SK-N-SH (cell line): ENCODE measurements at regions not wholly inside any gene's neighbourhood (a gene's known extent, or its start where the extent isn't known, plus 50 kb on each side); places are given as distances from the start of the nearest gene placed in this dataset.
"Not testable (repeated sequence)": the region's sequence is repeated elsewhere in the genome, so short reads cannot be mapped to it uniquely, and the experiment has no call there.

ENCODE experiments used
- CTCF ChIA-PET: fragments of 300-600, 350-600 bp; formaldehyde crosslinking; extraction: SDS; loops from one replicate; lab custom pipeline; 2021; lab: Yijun Ruan, JAX
- POLR2A ChIA-PET: fragments of 350-600 bp; sonication (Branson Sonifier 250); formaldehyde crosslinking; extraction: SDS; loops from one replicate; lab custom pipeline; 2020; ENCODE audit warnings: antibody characterized with exemption, inconsistent platforms; lab: Yijun Ruan, JAX
- DNase-seq: peaks from one replicate; pipeline ENCODE4 v3.0.0; 2012
- H2AFZ ChIP-seq: fragments of 200-600 bp; sonication (generic); 2 replicates; pipeline ENCODE4 v1.8.1; 2016; ENCODE audit warnings: antibody characterized with exemption, mild to moderate bottlenecking, low read depth
- H3F3A ChIP-seq: fragments of 200-600 bp; sonication (generic); replicated peaks from 2 replicates; pipeline ENCODE3; 2016; ENCODE audit warnings: antibody characterized with exemption, mild to moderate bottlenecking; ENCODE audit not compliant: insufficient read depth
- H3K27ac ChIP-seq, 2 experiments: fragments of 200-500 bp in 1 of 2; fragments of 200-600 bp in 1 of 2; sonication (Bioruptor generic) in 1 of 2; sonication (generic), shearing (Covaris generic) in 1 of 2; 2 replicates each; pipeline versions ENCODE4 v1.5.1 to v1.6.1; 2014 to 2016; ENCODE audit warnings: low read depth in 2 of 2, inconsistent platforms in 1 of 2, low read length in 1 of 2, mild to moderate bottlenecking in 1 of 2, mixed read lengths in 1 of 2
- H3K27me3 ChIP-seq: fragments of 200-600 bp; sonication (generic), shearing (Covaris generic); 2 replicates; pipeline ENCODE4 v1.6.1; 2016; ENCODE audit warnings: mixed run types; ENCODE audit not compliant: insufficient read depth
- H3K36me3 ChIP-seq, 2 experiments: fragments of 200-500 bp in 1 of 2; fragments of 200-600 bp in 1 of 2; sonication (Bioruptor generic) in 1 of 2; sonication (generic) in 1 of 2; replicated peaks in 1 of 2; 2 replicates each; pipeline versions ENCODE3 to v1.5.1; 2014 to 2016; ENCODE audit warnings: low read length in 1 of 2, mild to moderate bottlenecking in 1 of 2; ENCODE audit not compliant: insufficient read depth in 2 of 2, control insufficient read depth in 1 of 2
- H3K4me1 ChIP-seq, 2 experiments: fragments of 200-500 bp in 1 of 2; fragments of 200-600 bp in 1 of 2; sonication (Bioruptor generic) in 1 of 2; sonication (generic), shearing (Covaris generic) in 1 of 2; 2 replicates each; pipeline versions ENCODE4 v1.5.1 to v1.6.1; 2014 to 2016; ENCODE audit warnings: low read depth in 1 of 2, low read length in 1 of 2, mixed run types in 1 of 2; ENCODE audit not compliant: insufficient read depth in 2 of 2, control insufficient read depth in 1 of 2
- H3K4me2 ChIP-seq: fragments of 200-600 bp; sonication (generic), shearing (Covaris generic); 2 replicates; pipeline ENCODE4 v1.6.1; 2017; ENCODE audit warnings: mixed run types
- H3K4me3 ChIP-seq, 2 experiments: fragments of 200-500 bp in 1 of 2; fragments of 200-600 bp in 1 of 2; sonication (Bioruptor generic) in 1 of 2; sonication (generic), shearing (Covaris generic) in 1 of 2; 2 replicates each; pipeline versions ENCODE4 v1.5.1 to v1.8.1; 2014 to 2016; ENCODE audit warnings: low read depth in 2 of 2, inconsistent platforms in 1 of 2, low read length in 1 of 2, mild to moderate bottlenecking in 1 of 2, mixed read lengths in 1 of 2, moderate library complexity in 1 of 2
- H3K79me2 ChIP-seq: fragments of 200-600 bp; sonication (generic); 2 replicates; pipeline ENCODE4 v1.8.1; 2017; ENCODE audit warnings: mild to moderate bottlenecking; ENCODE audit not compliant: insufficient read depth
- H3K9ac ChIP-seq: fragments of 200-600 bp; sonication (generic); 2 replicates; pipeline ENCODE4 v1.6.1; 2017; ENCODE audit warnings: mixed run types
- H3K9me2 ChIP-seq: fragments of 200-600 bp; sonication (generic); 2 replicates; pipeline ENCODE4 v1.6.1; 2017; ENCODE audit warnings: mixed run types
- H3K9me3 ChIP-seq: fragments of 200-600 bp; sonication (generic); 2 replicates; pipeline ENCODE4 v1.6.1; 2017; ENCODE audit warnings: mixed run types, mild to moderate bottlenecking, moderate library complexity
- H4K20me1 ChIP-seq: fragments of 200-600 bp; sonication (generic); 2 replicates; pipeline ENCODE4 v1.6.1; 2017; ENCODE audit warnings: mild to moderate bottlenecking, mixed run types; ENCODE audit not compliant: insufficient read depth
- ELF1 ChIP-seq: IDR thresholded peaks from 2 replicates; pipeline ENCODE4 v1.4.0; 2012
- EP300 ChIP-seq, 2 experiments: IDR thresholded peaks; 2 replicates each; pipeline versions ENCODE4 v1.4.0 to v1.6.1; 2012; ENCODE audit warnings: borderline replicate concordance in 1 of 2, low read depth in 1 of 2, low read length in 1 of 2
- FOSL2 ChIP-seq: IDR thresholded peaks from 2 replicates; pipeline ENCODE4 v1.4.0; 2012; ENCODE audit warnings: low read depth, mild to moderate bottlenecking, moderate library complexity, borderline replicate concordance
- FOXJ3 ChIP-seq: sonication (generic); formaldehyde crosslinking; IDR thresholded peaks from 2 replicates; pipeline ENCODE4 v1.5.1; 2020; ENCODE audit warnings: mild to moderate bottlenecking, missing genetic modification reagents
- FOXM1 ChIP-seq: IDR thresholded peaks from 2 replicates; pipeline ENCODE4 v1.4.0; 2012; ENCODE audit warnings: low read depth, mild to moderate bottlenecking
- GATA2 ChIP-seq: sonication (generic); formaldehyde crosslinking; IDR thresholded peaks from 2 replicates; pipeline ENCODE4 v1.5.0; 2020; ENCODE audit warnings: mild to moderate bottlenecking, missing genetic modification reagents
- JUND ChIP-seq: IDR thresholded peaks from 2 replicates; pipeline ENCODE4 v1.4.0; 2012
- NFIC ChIP-seq: IDR thresholded peaks from 2 replicates; pipeline ENCODE4 v1.4.0; 2012; ENCODE audit warnings: borderline replicate concordance
- POLR2AphosphoS5 ChIP-seq: IDR thresholded peaks from 2 replicates; pipeline ENCODE4 v1.6.1; 2012; ENCODE audit warnings: low read depth, low read length
- RAD21 ChIP-seq: IDR thresholded peaks from 2 replicates; pipeline ENCODE4 v1.6.1; 2012; ENCODE audit warnings: mild to moderate bottlenecking, low read length
- RXRA ChIP-seq: IDR thresholded peaks from 2 replicates; pipeline ENCODE4 v1.4.0; 2012; ENCODE audit warnings: low read depth, mild to moderate bottlenecking, borderline replicate concordance
- SIN3A ChIP-seq: IDR thresholded peaks from 2 replicates; pipeline ENCODE4 v1.6.1; 2012; ENCODE audit warnings: low read depth, mild to moderate bottlenecking, low read length, moderate library complexity, borderline replicate concordance
- YY1 ChIP-seq: IDR thresholded peaks from 2 replicates; pipeline ENCODE4 v1.4.0; 2012; ENCODE audit warnings: low read depth, mild to moderate bottlenecking
- WGBS: methylation state at CpG from one replicate; pipeline ENCODE4 v1.1.6; 2017; ENCODE audit warnings: low lambda C conversion rate; 5-methylcytosine and 5-hydroxymethylcytosine counted together
- TF ChIP-seq, protein P1 (sequence below): IDR thresholded peaks from 2 replicates; pipeline ENCODE4; 2012
- TF ChIP-seq, protein P2 (sequence below): fragments of 150-350 bp; IDR thresholded peaks from 2 replicates; pipeline ENCODE4 v1.6.1; 2017; ENCODE audit warnings: antibody characterized with exemption, low read length, low read depth, borderline replicate concordance
- TF ChIP-seq, protein P3 (sequence below): IDR thresholded peaks from 2 replicates; pipeline ENCODE4 v1.4.0; 2012; ENCODE audit warnings: low read depth, borderline replicate concordance

DNA sequence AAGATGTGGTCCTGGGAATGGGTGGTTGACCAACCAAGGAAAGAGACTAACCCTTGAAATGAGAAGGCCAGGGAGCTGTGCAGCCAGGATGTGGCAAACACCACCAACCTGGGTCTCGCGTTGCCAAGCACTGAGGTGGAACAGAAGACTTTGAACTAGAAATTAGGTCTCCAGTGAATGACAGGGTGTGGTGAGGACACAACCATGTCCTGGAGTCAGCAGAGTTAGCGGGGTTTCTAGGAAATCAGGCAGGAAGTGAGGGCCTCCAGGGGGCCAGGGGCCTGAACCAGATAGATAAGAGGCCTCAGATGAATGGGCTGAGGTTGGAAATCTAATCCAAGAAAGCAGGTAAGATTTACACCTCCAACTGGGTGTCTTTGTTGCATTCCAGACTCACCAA is 353.3 kb upstream of the ARID1B start (continued):
- TF ChIP-seq, protein P1, sequence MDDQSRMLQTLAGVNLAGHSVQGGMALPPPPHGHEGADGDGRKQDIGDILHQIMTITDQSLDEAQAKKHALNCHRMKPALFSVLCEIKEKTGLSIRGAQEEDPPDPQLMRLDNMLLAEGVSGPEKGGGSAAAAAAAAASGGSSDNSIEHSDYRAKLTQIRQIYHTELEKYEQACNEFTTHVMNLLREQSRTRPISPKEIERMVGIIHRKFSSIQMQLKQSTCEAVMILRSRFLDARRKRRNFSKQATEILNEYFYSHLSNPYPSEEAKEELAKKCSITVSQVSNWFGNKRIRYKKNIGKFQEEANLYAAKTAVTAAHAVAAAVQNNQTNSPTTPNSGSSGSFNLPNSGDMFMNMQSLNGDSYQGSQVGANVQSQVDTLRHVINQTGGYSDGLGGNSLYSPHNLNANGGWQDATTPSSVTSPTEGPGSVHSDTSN, result no peak
- TF ChIP-seq FOXM1 (no peak), RAD21 (no peak)
- TF ChIP-seq, all 33 proteins: peak for 0

DNA sequence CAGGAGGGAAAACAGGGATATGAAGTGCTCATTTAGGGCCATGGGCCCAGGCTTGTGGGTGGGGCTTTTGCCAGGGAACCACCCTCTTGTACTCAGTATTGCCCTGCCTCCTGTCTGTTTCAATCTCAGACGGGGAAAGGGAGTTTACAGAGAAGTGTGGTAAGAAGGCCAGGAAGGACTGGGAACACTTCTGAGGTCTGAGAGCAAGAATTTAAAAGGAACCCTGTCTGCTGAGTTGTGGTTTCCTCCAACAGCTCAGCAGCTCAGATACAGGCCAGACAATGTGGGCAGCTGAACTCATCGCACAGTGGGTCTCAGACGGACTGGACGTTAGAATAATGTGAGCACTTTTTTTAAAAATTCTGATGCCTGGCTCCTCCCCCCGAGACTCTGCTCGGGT is 354.1 kb upstream of the ARID1B start:
- no peaks in the 10 kb centered on the region; the same call in 1 of the 2 replicates for H3K9me3 ChIP-seq
- no peaks in the 10 kb centered on the region for H3K27me3 ChIP-seq
- H3K4me2 ChIP-seq, result no peak overlapping the region
- DNase-seq, result no peak
- H3K9ac ChIP-seq, result no peak overlapping the region
- 77% methylated on average over 6 of the region's 6 CpGs for WGBS
- ChIA-PET CTCF (no interaction called here), POLR2A (no interaction called here)
- H3K4me1 ChIP-seq, result no peaks in the 10 kb centered on the region
- no peak overlapping the region for H2AFZ ChIP-seq
- H4K20me1 ChIP-seq, result no peaks in the 10 kb centered on the region
- H3K4me3 ChIP-seq, result no peak overlapping the region
- H3F3A ChIP-seq, result peaks cover 9% of the 10 kb centered on the region
- TF ChIP-seq FOXM1 (no peak), FOXJ3 (CRISPR knock-in tag) (no peak), RXRA (no peak), JUND (no peak), RAD21 (no peak), POLR2AphosphoS5 (no peak), NFIC (no peak), YY1 (no peak)
- TF ChIP-seq, protein P1, result no peak
- TF ChIP-seq, protein P2, sequence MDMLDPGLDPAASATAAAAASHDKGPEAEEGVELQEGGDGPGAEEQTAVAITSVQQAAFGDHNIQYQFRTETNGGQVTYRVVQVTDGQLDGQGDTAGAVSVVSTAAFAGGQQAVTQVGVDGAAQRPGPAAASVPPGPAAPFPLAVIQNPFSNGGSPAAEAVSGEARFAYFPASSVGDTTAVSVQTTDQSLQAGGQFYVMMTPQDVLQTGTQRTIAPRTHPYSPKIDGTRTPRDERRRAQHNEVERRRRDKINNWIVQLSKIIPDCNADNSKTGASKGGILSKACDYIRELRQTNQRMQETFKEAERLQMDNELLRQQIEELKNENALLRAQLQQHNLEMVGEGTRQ, result no peak
- TF ChIP-seq, all 33 proteins: peak for 0
- no peaks in the 10 kb centered on the region for H3K36me3 ChIP-seq
- H3K9me2 ChIP-seq, result no peaks in the 10 kb centered on the region
- no peaks in the 10 kb centered on the region for H3K79me2 ChIP-seq
- no peak overlapping the region for H3K27ac ChIP-seq

DNA sequence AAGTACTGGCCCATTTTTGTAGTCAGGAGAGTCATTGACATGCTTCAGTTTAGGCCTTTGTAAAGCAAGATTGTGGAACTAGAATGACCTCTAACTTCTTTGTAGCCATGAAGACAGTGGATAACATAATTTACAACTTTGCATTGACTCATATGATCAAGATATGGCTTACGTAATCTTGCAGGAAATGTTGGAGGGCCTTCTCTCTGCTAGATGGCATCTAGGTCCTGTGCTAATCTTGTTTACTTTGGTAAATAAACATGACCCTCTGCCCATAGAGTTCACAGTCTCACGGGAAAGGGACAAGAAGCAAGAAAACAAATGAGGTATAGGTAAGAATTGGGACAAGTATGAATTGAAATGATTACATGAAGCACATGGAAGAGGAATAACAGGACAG is 355.2 kb upstream of the ARID1B start:
- Histone ChIP-seq H3K9ac (no peak overlapping the region), H4K20me1 (no peaks in the 10 kb centered on the region), H3K27ac (no peak overlapping the region), H3K4me2 (no peak overlapping the region), H2AFZ (no peak overlapping the region), H3F3A (peaks cover 9% of the 10 kb centered on the region), H3K9me2 (no peaks in the 10 kb centered on the region), H3K36me3 (no peaks in the 10 kb centered on the region), H3K4me3 (no peak overlapping the region)
- 77% methylated on average over 2 of the region's 2 CpGs for WGBS
- ChIA-PET CTCF (no interaction called here), POLR2A (no interaction called here)
- DNase-seq, result no peak
- TF ChIP-seq, protein P3, sequence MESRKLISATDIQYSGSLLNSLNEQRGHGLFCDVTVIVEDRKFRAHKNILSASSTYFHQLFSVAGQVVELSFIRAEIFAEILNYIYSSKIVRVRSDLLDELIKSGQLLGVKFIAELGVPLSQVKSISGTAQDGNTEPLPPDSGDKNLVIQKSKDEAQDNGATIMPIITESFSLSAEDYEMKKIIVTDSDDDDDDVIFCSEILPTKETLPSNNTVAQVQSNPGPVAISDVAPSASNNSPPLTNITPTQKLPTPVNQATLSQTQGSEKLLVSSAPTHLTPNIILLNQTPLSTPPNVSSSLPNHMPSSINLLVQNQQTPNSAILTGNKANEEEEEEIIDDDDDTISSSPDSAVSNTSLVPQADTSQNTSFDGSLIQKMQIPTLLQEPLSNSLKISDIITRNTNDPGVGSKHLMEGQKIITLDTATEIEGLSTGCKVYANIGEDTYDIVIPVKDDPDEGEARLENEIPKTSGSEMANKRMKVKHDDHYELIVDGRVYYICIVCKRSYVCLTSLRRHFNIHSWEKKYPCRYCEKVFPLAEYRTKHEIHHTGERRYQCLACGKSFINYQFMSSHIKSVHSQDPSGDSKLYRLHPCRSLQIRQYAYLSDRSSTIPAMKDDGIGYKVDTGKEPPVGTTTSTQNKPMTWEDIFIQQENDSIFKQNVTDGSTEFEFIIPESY, result no peak
- TF ChIP-seq FOXJ3 (CRISPR knock-in tag) (no peak), FOSL2 (no peak), SIN3A (no peak), YY1 (no peak), ELF1 (no peak), EP300 (IDR thresholded peaks at IDR 0.05; ENCODE audit: borderline replicate concordance in 1 of 2, low read depth in 1 of 2, low read length in 1 of 2) (no peak), GATA2 (CRISPR knock-in tag) (no peak)
- TF ChIP-seq, all 33 proteins: peak for 0
- no peaks in the 10 kb centered on the region for H3K79me2 ChIP-seq
- H3K9me3 ChIP-seq, result no peaks in the 10 kb centered on the region
- no peaks in the 10 kb centered on the region for H3K27me3 ChIP-seq
- no peaks in the 10 kb centered on the region for H3K4me1 ChIP-seq

DNA sequence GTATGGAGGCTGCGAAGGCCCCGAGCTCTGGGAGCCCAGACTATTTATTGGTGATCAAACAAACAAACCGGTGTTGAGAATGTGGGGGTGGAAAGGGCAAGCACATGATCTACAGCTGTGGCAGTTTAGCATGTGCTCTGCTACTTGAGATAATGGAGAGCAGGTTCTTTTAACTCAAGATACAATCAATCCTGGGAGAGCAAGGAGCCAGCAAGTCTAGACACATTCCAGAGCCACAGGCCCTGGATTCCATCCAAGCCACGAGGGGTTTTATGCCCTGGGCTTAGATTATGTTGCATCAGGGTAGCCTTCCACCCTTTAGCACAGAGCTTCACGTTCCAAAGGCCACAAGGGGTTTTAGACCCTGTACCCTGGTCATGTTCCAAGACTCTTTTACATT is 355.9 kb upstream of the ARID1B start:
- DNase-seq, POLR2A ChIA-PET: not testable (repeated sequence)

More for the DNA sequence above, 355.9 kb upstream of the ARID1B start:
- H3K4me1 ChIP-seq, H3K9me3 ChIP-seq, H3K79me2 ChIP-seq, H4K20me1 ChIP-seq, H3K9ac ChIP-seq, H3K27me3 ChIP-seq, H2AFZ ChIP-seq, H3K4me3 ChIP-seq, H3K9me2 ChIP-seq, CTCF ChIA-PET, H3F3A ChIP-seq, H3K4me2 ChIP-seq, H3K36me3 ChIP-seq, H3K27ac ChIP-seq: not testable (repeated sequence)
- WGBS, result 39% methylated on average over 5 of the region's 5 CpGs
